HEK293T (cell line): ENCODE measurements at regions not wholly inside any gene's neighbourhood (a gene's known extent, or its start where the extent isn't known, plus 50 kb on each side); places are given as distances from the start of the nearest gene placed in this dataset.

Experiments used
- ELF4 ChIP-seq: fragments of 450-650 bp; IDR thresholded peaks from 2 replicates; pipeline ENCODE4 v1.6.1; 2017; ENCODE audit warnings: antibody characterized with exemption
- L3MBTL2 ChIP-seq: fragments of 450-650 bp; conservative IDR thresholded peaks from 2 replicates; pipeline ENCODE4 v1.6.1; 2016; ENCODE audit warnings: mild to moderate bottlenecking
- SUZ12 ChIP-seq: fragments of 450-650 bp; IDR thresholded peaks from 2 replicates; pipeline ENCODE4 v1.6.1; 2016; ENCODE audit warnings: mild to moderate bottlenecking

DNA sequence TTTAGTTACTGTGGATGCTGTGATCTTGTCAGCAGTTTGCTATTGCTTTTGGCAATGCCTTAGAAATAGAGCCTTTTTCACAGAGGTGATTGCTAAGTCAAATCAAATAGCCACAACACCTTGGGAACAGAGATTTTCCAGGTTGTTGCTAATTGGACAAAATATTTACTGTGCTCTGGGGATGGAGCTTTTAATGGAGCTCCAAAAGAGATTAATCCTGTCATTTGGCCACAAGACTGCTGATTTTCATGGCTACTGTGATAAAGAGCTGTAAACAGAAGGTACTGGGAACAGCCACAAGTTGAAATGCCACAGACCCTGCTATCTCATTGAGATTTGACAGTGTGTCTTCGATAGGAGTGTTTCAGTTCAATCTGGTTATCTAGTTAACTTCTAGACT lies 1715.2 kb upstream of the ADGRL3 start:
- TF ChIP-seq SUZ12 (no peak), L3MBTL2 (no peak), ELF4 (no peak)
